BLaER1 (cell line): ENCODE measurements at regions not wholly inside any gene's neighbourhood (a gene's known extent, or its start where the extent isn't known, plus 50 kb on each side); places are given as distances from the start of the nearest gene placed in this dataset.

Experiments used
- H3K27ac ChIP-seq: shearing (Covaris generic); formaldehyde crosslinking; 2 replicates; pipeline ENCODE4 v1.8.1; 2022
- H3K27me3 ChIP-seq: shearing (Covaris generic); formaldehyde crosslinking; 2 replicates; pipeline ENCODE4 v1.8.1; 2022
- H3K36me3 ChIP-seq: shearing (Covaris generic); formaldehyde crosslinking; 2 replicates; pipeline ENCODE4 v1.8.1; 2022
- H3K4me1 ChIP-seq: shearing (Covaris generic); formaldehyde crosslinking; 2 replicates; pipeline ENCODE4 v1.8.1; 2022
- H3K4me2 ChIP-seq: shearing (Covaris generic); formaldehyde crosslinking; 2 replicates; pipeline ENCODE4 v1.8.1; 2022
- H3K4me3 ChIP-seq: shearing (Covaris generic); formaldehyde crosslinking; 2 replicates; pipeline ENCODE4 v1.8.1; 2022
- H3K9ac ChIP-seq: shearing (Covaris generic); formaldehyde crosslinking; 2 replicates; pipeline ENCODE4 v1.8.1; 2022
- H3K9me3 ChIP-seq: shearing (Covaris generic); formaldehyde crosslinking; 2 replicates; pipeline ENCODE4 v1.8.1; 2022
- H4K20me1 ChIP-seq: shearing (Covaris generic); formaldehyde crosslinking; 2 replicates; pipeline ENCODE4 v1.8.1; 2022
- Cebpa-rat ChIP-seq: shearing (Covaris generic); IDR thresholded peaks from 2 replicates; pipeline ENCODE4 v1.8.1; 2022

DNA sequence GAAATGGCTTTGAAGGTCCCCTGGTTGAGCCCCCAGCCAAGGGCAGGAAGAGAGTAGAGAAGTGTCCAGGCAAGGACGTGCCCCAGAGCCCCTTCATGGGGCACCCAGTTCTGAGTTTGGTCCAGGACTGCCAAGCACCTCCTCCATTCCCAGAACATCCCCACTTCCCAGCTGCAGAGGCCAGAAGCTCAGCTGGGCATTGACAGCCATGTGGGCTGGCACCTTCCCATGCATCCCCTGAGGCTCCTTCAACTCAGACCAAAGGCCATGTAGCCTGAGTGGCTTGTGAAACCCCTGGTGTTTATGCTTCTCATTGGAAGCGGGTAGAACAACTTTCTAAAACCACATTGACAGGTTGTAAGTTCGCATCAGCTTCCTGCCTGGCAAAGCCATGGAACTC, 789.6 kb downstream of the TBC1D22A start:
- H3K4me1 ChIP-seq: no peaks in the 10 kb centered on the region
- H3K9me3 ChIP-seq: no peaks in the 10 kb centered on the region
- no peaks in the 10 kb centered on the region for H4K20me1 ChIP-seq
- no peaks in the 10 kb centered on the region for H3K27me3 ChIP-seq
- no peak overlapping the region for H3K4me2 ChIP-seq
- no peaks in the 10 kb centered on the region for H3K36me3 ChIP-seq
- no peak overlapping the region for H3K9ac ChIP-seq
- no peak overlapping the region for H3K4me3 ChIP-seq
- no peak for TF ChIP-seq Cebpa-rat
- no peak overlapping the region for H3K27ac ChIP-seq

DNA sequence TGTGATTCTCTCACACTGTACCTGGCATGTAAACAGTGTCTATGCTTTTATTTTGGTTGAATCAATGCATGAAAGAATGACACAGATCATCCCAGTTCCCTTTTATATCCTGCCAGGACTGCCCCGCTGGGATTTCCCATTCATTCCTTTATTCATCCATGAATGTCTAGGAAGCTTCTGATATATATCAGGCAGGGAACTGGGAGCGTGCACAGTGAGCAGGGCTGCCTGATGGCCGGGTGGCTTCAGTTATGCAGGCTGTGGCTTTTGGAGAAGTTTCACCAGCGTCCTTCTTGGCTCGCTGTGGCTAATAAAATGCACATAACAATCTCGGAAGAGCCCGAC, 789.0 kb downstream of the TBC1D22A start:
- no peak overlapping the region for H3K4me3 ChIP-seq
- H4K20me1 ChIP-seq: no peaks in the 10 kb centered on the region
- H3K9me3 ChIP-seq: no peaks in the 10 kb centered on the region
- H3K36me3 ChIP-seq: no peaks in the 10 kb centered on the region
- H3K4me1 ChIP-seq: no peaks in the 10 kb centered on the region
- no peak overlapping the region for H3K9ac ChIP-seq
- no peak for TF ChIP-seq Cebpa-rat
- no peaks in the 10 kb centered on the region for H3K27me3 ChIP-seq
- no peak overlapping the region for H3K4me2 ChIP-seq
- no peak overlapping the region for H3K27ac ChIP-seq

DNA sequence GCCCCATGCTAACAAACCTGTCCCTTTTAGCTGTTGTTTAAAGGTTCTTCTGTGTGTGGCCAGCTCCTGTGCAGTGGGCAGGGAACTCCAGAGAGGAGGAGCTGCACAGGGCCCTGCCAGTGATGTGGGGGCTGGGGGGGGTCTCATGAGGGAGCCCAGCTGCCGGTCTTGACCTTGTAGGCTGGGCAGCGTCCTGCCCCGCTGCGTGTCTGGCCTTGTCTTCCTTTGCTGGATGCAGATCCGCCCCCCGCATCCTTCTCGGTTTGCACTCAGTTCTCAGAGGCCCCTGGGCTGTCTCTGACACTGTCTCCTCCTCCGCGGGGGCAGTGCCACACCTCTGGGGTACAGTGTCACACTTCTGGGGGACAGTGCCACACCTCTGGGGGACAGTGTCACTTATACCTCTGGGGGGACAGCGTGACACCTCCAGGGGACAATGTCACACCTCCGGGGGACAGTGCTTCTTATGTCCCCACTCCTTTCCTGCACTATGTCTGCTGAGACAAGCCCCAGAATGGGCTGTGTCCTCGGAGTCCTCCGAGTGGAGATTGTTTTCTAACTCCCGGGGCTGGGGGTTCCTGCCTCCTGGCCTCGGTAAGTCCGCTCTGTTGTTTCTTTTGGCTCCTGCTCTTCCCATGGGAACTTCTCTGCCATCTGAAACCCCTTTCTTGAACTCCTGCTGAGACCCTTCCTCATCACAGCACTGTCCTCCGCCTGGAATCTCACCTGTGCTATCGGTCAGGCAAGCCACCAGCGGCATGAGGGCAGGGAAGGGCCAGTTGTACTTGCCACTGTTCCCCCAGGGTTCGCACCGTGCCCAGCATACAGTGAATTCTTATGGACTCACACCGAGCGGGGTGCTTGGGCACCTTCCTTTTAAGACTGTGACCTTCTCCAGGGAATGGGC, 788.3 kb downstream of the TBC1D22A start:
- Histone ChIP-seq H3K27me3 (no peaks in the 10 kb centered on the region), H3K9me3 (peaks cover under 1% of the 10 kb centered on the region; the same call in 1 of the 2 replicates)

DNA sequence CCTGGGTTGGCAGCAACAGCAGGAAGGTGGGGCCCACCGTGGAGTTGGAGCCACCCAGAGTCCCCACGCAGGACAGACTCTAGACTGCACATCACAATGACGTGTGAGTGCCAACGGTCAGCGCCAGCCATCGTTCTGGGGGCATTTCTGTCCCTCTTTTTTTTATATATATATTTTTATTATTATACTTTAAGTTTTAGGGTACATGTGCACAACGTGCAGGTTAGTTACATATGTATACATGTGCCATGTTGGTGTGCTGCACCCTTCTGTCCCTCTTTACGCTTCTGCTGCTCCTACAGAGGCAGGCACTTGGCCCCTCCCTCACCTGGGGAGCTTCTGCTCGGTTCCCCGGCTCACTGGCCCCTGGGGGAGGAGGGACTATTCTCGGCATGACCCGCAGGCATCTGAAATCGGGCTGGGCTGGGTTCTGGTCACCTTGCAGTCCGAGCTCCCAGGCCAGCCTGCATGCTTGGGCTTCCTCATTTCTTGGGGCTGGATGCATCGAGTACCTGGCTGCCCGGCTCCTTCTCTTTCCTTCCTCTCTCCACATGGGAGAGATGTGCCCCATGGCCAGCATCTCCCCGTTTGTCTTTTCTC, 787.4 kb downstream of the TBC1D22A start:
- Histone ChIP-seq H3K36me3 (no peaks in the 10 kb centered on the region), H3K4me3 (no peak overlapping the region), H3K9me3 (peaks cover 8% of the 10 kb centered on the region), H3K9ac (no peak overlapping the region), H4K20me1 (no peaks in the 10 kb centered on the region), H3K27me3 (no peaks in the 10 kb centered on the region), H3K27ac (no peak overlapping the region), H3K4me1 (no peaks in the 10 kb centered on the region), H3K4me2 (no peak overlapping the region)
- no peak for TF ChIP-seq Cebpa-rat

More for the DNA sequence above, 788.3 kb downstream of the TBC1D22A start:
- no peak for TF ChIP-seq Cebpa-rat
- Histone ChIP-seq H3K36me3 (no peaks in the 10 kb centered on the region), H3K4me3 (no peak overlapping the region), H4K20me1 (no peaks in the 10 kb centered on the region), H3K9ac (no peak overlapping the region), H3K27ac (no peak overlapping the region), H3K4me2 (no peak overlapping the region), H3K4me1 (no peaks in the 10 kb centered on the region)

DNA sequence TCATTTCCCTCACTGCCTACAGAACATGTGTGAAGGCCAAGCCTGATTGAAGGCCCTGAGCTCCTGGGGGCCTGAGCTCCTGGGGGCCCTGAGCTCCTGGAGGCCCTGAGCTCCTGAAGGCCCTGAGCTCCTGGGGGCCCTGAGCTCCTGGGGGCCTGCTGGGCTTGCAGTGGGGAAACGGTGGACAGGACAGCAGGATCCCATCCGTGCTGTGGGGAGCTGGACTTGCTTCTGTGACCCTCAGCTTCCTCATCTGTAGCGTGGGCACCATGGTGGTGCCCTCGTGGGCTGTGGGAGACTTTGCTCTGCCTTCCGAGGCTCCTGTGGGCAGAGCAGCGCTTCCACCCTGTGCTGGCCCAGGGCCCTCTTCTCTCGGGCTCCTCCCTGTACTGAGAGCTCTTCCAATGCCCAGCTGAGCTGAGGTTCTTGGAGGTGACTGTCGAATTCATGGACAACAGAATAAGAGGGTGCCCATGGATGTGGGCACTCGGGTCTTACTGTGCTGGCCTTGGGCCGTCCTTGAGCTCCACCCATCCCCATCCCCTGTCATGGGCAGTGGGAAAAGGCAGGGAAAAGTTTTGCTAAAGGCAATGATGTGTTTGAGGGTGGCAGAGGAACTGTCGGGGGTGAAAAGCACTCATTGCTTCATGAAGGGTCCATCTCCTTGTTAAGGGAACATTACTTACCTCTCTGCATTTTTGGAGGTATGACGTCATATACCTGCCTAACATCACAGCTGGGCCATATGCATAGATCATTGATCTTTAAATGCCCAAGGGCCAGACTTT, 786.7 kb downstream of the TBC1D22A start:
- Histone ChIP-seq H4K20me1 (no peaks in the 10 kb centered on the region), H3K9ac (no peak overlapping the region), H3K9me3 (peaks cover 8% of the 10 kb centered on the region), H3K4me1 (no peaks in the 10 kb centered on the region), H3K4me2 (no peak overlapping the region), H3K36me3 (no peaks in the 10 kb centered on the region), H3K27me3 (no peaks in the 10 kb centered on the region), H3K4me3 (no peak overlapping the region), H3K27ac (no peak overlapping the region)
- TF ChIP-seq Cebpa-rat: no peak

DNA sequence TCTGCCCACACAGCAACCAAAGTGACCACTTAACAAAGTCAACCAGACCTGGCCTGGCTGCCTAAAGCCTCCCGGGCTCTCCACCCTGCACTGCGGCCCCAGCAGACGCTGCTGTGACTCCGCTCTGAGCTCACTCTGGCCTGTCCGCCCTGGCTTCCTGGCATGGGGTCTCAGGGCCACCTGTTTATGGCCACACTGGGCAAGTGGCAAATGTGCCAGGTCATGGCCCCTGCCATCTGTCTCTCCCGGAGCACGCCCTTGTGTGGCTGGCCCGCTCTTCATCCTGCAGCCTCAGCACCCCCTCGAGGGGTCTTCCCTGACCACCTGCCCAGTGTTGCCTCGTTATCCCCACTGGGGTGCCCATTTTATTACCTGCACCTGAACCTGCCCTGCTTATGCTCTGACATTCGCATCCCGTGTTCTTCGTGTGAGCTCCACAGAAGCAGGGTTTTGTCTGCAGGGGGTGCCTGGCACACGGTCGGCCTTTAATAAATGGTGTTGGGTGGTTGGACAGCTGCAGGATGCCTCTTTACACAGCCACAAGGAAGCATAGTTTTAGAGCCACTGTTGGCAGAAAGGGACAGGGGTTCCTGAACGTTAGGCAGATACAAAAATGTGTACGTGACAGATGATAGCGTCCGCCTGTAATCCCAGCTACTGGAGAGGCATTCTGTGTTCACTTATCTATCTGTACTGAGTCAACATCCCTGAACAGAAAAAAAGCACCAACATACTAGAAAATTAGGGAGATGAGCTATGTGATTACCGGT, 785.6 kb downstream of the TBC1D22A start:
- peaks cover 8% of the 10 kb centered on the region for H3K9me3 ChIP-seq
- TF ChIP-seq Cebpa-rat: no peak

DNA sequence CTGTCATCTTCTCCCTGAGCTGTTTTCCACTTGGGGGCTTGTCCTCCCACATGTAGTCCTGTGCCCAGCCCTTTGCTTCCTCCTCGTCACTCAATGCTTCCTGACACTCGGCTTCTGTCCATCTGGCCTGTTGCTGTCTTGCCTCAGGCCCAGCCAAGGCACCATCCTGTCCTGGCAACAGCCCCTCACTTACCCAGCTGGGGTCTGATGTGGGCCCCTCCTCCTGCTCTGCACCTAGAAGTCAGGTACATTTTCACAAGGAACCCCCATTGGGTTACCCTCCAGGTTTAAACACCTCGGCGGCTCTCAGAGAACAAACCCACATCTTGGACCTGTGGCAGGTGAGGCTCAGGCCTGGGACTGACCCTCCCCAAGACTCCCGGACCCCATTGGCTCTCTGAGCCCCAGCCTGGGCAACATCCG, 784.8 kb downstream of the TBC1D22A start:
- Histone ChIP-seq H3K4me1 (no peaks in the 10 kb centered on the region), H3K9me3 (peaks cover 8% of the 10 kb centered on the region), H3K9ac (no peak overlapping the region), H4K20me1 (no peaks in the 10 kb centered on the region), H3K4me3 (no peak overlapping the region), H3K4me2 (no peak overlapping the region), H3K27ac (no peak overlapping the region), H3K27me3 (no peaks in the 10 kb centered on the region), H3K36me3 (no peaks in the 10 kb centered on the region)
- no peak for TF ChIP-seq Cebpa-rat

More for the DNA sequence above, 785.6 kb downstream of the TBC1D22A start:
- no peaks in the 10 kb centered on the region for H3K4me1 ChIP-seq
- no peaks in the 10 kb centered on the region for H4K20me1 ChIP-seq
- no peak overlapping the region for H3K4me3 ChIP-seq
- H3K27ac ChIP-seq: no peak overlapping the region
- no peak overlapping the region for H3K9ac ChIP-seq
- H3K27me3 ChIP-seq: no peaks in the 10 kb centered on the region
- no peaks in the 10 kb centered on the region for H3K36me3 ChIP-seq
- H3K4me2 ChIP-seq: no peak overlapping the region

DNA sequence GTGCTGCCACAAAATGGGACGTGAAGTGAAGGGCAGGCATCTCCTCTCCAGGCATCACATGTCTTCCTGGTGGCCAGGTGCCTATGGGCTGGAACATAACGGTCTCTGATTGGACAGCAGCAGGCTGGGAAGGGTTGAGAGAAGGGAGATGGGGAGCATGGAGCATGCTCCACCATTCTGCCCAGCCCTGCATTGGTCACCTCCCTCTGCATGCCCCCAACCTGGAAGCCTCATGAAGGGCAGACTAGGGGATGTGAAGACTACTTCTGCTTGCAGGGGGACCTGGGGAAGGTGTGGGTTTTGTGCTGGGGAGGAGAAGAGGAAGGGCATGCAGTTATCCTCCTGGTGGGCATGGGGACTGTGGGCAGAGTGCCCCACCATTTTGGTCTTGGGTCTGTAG, 782.2 kb downstream of the TBC1D22A start:
- Histone ChIP-seq H3K27me3 (no peaks in the 10 kb centered on the region), H3K9me3 (peaks cover 13% of the 10 kb centered on the region)

DNA sequence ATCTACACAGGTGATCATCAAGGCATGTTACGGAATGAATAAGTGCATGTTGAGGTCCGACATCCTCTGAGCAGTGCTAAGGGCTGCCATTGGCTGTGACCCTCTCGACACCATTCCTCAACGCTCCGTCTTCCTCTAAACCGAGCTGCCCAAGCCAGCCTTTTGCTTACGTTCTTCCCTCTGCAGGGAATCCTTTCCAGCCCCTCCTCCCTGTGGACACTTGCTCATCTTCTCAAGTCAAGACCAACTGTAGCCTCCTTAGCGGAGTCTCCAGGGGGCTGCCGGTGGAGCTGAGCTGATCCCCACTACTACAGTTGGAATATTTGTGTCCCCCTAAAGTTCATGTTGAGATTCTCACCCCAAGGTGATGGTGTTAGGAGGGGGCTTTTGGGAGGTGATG, 781.0 kb downstream of the TBC1D22A start:
- Histone ChIP-seq H3K27me3 (no peaks in the 10 kb centered on the region), H3K9me3 (peaks cover 14% of the 10 kb centered on the region)

More for the DNA sequence above, 782.2 kb downstream of the TBC1D22A start:
- Histone ChIP-seq H3K36me3 (no peaks in the 10 kb centered on the region), H3K9ac (no peak overlapping the region), H3K27ac (no peak overlapping the region), H3K4me3 (no peak overlapping the region), H3K4me2 (no peak overlapping the region), H4K20me1 (no peaks in the 10 kb centered on the region), H3K4me1 (no peaks in the 10 kb centered on the region)
- TF ChIP-seq Cebpa-rat: no peak

More for the DNA sequence above, 781.0 kb downstream of the TBC1D22A start:
- Histone ChIP-seq H3K27ac (no peak overlapping the region), H3K4me1 (no peaks in the 10 kb centered on the region), H3K4me3 (no peak overlapping the region), H4K20me1 (no peaks in the 10 kb centered on the region), H3K4me2 (no peak overlapping the region), H3K36me3 (no peaks in the 10 kb centered on the region), H3K9ac (no peak overlapping the region)
- TF ChIP-seq Cebpa-rat: no peak
